ENCODE measurements at regions not wholly inside any gene's neighbourhood (a gene's known extent, or its start where the extent isn't known, plus 50 kb on each side); places are given as distances from the start of the nearest gene placed in this dataset.

GRCh38 chr1:81029266-81029665 is 771.5 kb upstream of the ADGRL2 start:
- no peaks in the 10 kb centered on the region for H3K79me2 ChIP-seq (ENCODE audit: low read length)
- no peak overlapping the region for H2AFZ ChIP-seq (ENCODE audit: low read length)
- H3K9me3 ChIP-seq (ENCODE audit: low read length) = peaks cover 18% of the 10 kb centered on the region
- no peaks in the 10 kb centered on the region for H3K4me1 ChIP-seq (ENCODE audit: low read length)
- no peak overlapping the region for H3K4me2 ChIP-seq (ENCODE audit: low read depth, low read length, poor library complexity, severe bottlenecking)
- no peak overlapping the region for H3K4me3 ChIP-seq (ENCODE audit: low read length)
- DNase-seq = no peak
- H3K9ac ChIP-seq (ENCODE audit: low read length) = no peak overlapping the region
- no peaks in the 10 kb centered on the region for H4K20me1 ChIP-seq (ENCODE audit: insufficient read depth, low read depth, low read length)
- no peaks in the 10 kb centered on the region for H3K36me3 ChIP-seq (ENCODE audit: insufficient read depth, low read length)
- no peaks in the 10 kb centered on the region for H3K27me3 ChIP-seq (ENCODE audit: low read length)
- no peaks in the 10 kb centered on the region for H3K9me2 ChIP-seq (replicated peaks; ENCODE audit: insufficient read depth, low read length)
- H3K27ac ChIP-seq (ENCODE audit: low read length) = no peak overlapping the region

GRCh38 chr1:81023187-81023724 is 777.5 kb upstream of the ADGRL2 start:
- Histone ChIP-seq H3K27ac (ENCODE audit: low read length) (no peak overlapping the region), H3K4me2 (ENCODE audit: low read depth, low read length, poor library complexity, severe bottlenecking) (no peak overlapping the region), H3K9ac (ENCODE audit: low read length) (no peak overlapping the region), H4K20me1 (ENCODE audit: insufficient read depth, low read depth, low read length) (no peaks in the 10 kb centered on the region), H3K79me2 (ENCODE audit: low read length) (no peaks in the 10 kb centered on the region), H3K36me3 (ENCODE audit: insufficient read depth, low read length) (no peaks in the 10 kb centered on the region), H3K4me1 (ENCODE audit: low read length) (no peaks in the 10 kb centered on the region), H3K27me3 (ENCODE audit: low read length) (no peaks in the 10 kb centered on the region), H3K9me2 (replicated peaks; ENCODE audit: insufficient read depth, low read length) (no peaks in the 10 kb centered on the region), H2AFZ (ENCODE audit: low read length) (no peak overlapping the region), H3K4me3 (ENCODE audit: low read length) (no peak overlapping the region), H3K9me3 (ENCODE audit: low read length) (peaks cover 12% of the 10 kb centered on the region)
- DNase-seq = no peak

- Histone ChIP-seq H3K27me3 (ENCODE audit: low read length) (no peaks in the 10 kb centered on the region), H3K4me3 (ENCODE audit: low read length) (no peak overlapping the region), H3K36me3 (ENCODE audit: insufficient read depth, low read length) (no peaks in the 10 kb centered on the region), H3K9ac (ENCODE audit: low read length) (no peak overlapping the region), H3K4me2 (ENCODE audit: low read depth, low read length, poor library complexity, severe bottlenecking) (no peak overlapping the region), H3K9me3 (ENCODE audit: low read length) (peaks cover 21% of the 10 kb centered on the region), H4K20me1 (ENCODE audit: insufficient read depth, low read depth, low read length) (no peaks in the 10 kb centered on the region), H3K9me2 (replicated peaks; ENCODE audit: insufficient read depth, low read length) (no peaks in the 10 kb centered on the region), H2AFZ (ENCODE audit: low read length) (no peak overlapping the region), H3K27ac (ENCODE audit: low read length) (no peak overlapping the region), H3K4me1 (ENCODE audit: low read length) (no peaks in the 10 kb centered on the region), H3K79me2 (ENCODE audit: low read length) (no peaks in the 10 kb centered on the region)
- DNase-seq = no peak
Observed at GRCh38 chr1:81021134-81021533, 779.6 kb upstream of the ADGRL2 start.

- peaks cover 21% of the 10 kb centered on the region for H3K9me3 ChIP-seq (ENCODE audit: low read length)
- H3K9ac ChIP-seq (ENCODE audit: low read length) = no peak overlapping the region
- H3K27me3 ChIP-seq (ENCODE audit: low read length) = no peaks in the 10 kb centered on the region
- no peaks in the 10 kb centered on the region for H3K9me2 ChIP-seq (replicated peaks; ENCODE audit: insufficient read depth, low read length)
- H3K79me2 ChIP-seq (ENCODE audit: low read length) = no peaks in the 10 kb centered on the region
- no peak overlapping the region for H3K27ac ChIP-seq (ENCODE audit: low read length)
- H3K4me1 ChIP-seq (ENCODE audit: low read length) = no peaks in the 10 kb centered on the region
- H3K4me3 ChIP-seq (ENCODE audit: low read length) = no peak overlapping the region
- H4K20me1 ChIP-seq (ENCODE audit: insufficient read depth, low read depth, low read length) = no peaks in the 10 kb centered on the region
- H3K36me3 ChIP-seq (ENCODE audit: insufficient read depth, low read length) = no peaks in the 10 kb centered on the region
- no peak overlapping the region for H2AFZ ChIP-seq (ENCODE audit: low read length)
- no peak overlapping the region for H3K4me2 ChIP-seq (ENCODE audit: low read depth, low read length, poor library complexity, severe bottlenecking)
- no peak for DNase-seq
Observed at GRCh38 chr1:81020506-81020905, 780.2 kb upstream of the ADGRL2 start.

GRCh38 chr1:81010126-81010525 is 790.6 kb upstream of the ADGRL2 start:
- Histone ChIP-seq H4K20me1 (ENCODE audit: insufficient read depth, low read depth, low read length) (no peaks in the 10 kb centered on the region), H3K4me1 (ENCODE audit: low read length) (no peaks in the 10 kb centered on the region), H3K9ac (ENCODE audit: low read length) (no peak overlapping the region), H3K79me2 (ENCODE audit: low read length) (no peaks in the 10 kb centered on the region), H3K27ac (ENCODE audit: low read length) (no peak overlapping the region), H3K4me3 (ENCODE audit: low read length) (no peak overlapping the region), H3K36me3 (ENCODE audit: insufficient read depth, low read length) (no peaks in the 10 kb centered on the region), H2AFZ (ENCODE audit: low read length) (no peak overlapping the region), H3K9me2 (replicated peaks; ENCODE audit: insufficient read depth, low read length) (no peaks in the 10 kb centered on the region), H3K27me3 (ENCODE audit: low read length) (no peaks in the 10 kb centered on the region), H3K4me2 (ENCODE audit: low read depth, low read length, poor library complexity, severe bottlenecking) (no peak overlapping the region), H3K9me3 (ENCODE audit: low read length) (peaks cover 22% of the 10 kb centered on the region)
- no peak for DNase-seq

- no peak overlapping the region for H3K4me3 ChIP-seq (ENCODE audit: low read length)
- H3K9me2 ChIP-seq (replicated peaks; ENCODE audit: insufficient read depth, low read length) = no peaks in the 10 kb centered on the region
- no peaks in the 10 kb centered on the region for H3K27me3 ChIP-seq (ENCODE audit: low read length)
- H2AFZ ChIP-seq (ENCODE audit: low read length) = no peak overlapping the region
- H4K20me1 ChIP-seq (ENCODE audit: insufficient read depth, low read depth, low read length) = no peaks in the 10 kb centered on the region
- DNase-seq = no peak
- no peaks in the 10 kb centered on the region for H3K4me1 ChIP-seq (ENCODE audit: low read length)
- no peak overlapping the region for H3K9ac ChIP-seq (ENCODE audit: low read length)
- no peak overlapping the region for H3K27ac ChIP-seq (ENCODE audit: low read length)
- peaks cover 22% of the 10 kb centered on the region for H3K9me3 ChIP-seq (ENCODE audit: low read length)
- H3K79me2 ChIP-seq (ENCODE audit: low read length) = no peaks in the 10 kb centered on the region
- H3K4me2 ChIP-seq (ENCODE audit: low read depth, low read length, poor library complexity, severe bottlenecking) = no peak overlapping the region
- no peaks in the 10 kb centered on the region for H3K36me3 ChIP-seq (ENCODE audit: insufficient read depth, low read length)
Observed at GRCh38 chr1:81008293-81008692, 792.4 kb upstream of the ADGRL2 start.

GRCh38 chr1:81007024-81007423 is 793.7 kb upstream of the ADGRL2 start:
- DNase-seq = no peak
- Histone ChIP-seq H3K27ac (ENCODE audit: low read length) (no peak overlapping the region), H3K79me2 (ENCODE audit: low read length) (no peaks in the 10 kb centered on the region), H3K4me2 (ENCODE audit: low read depth, low read length, poor library complexity, severe bottlenecking) (no peak overlapping the region), H3K4me1 (ENCODE audit: low read length) (no peaks in the 10 kb centered on the region), H3K27me3 (ENCODE audit: low read length) (no peaks in the 10 kb centered on the region), H3K4me3 (ENCODE audit: low read length) (no peak overlapping the region), H3K9me3 (ENCODE audit: low read length) (peaks cover 22% of the 10 kb centered on the region), H3K36me3 (ENCODE audit: insufficient read depth, low read length) (no peaks in the 10 kb centered on the region), H3K9me2 (replicated peaks; ENCODE audit: insufficient read depth, low read length) (no peaks in the 10 kb centered on the region), H2AFZ (ENCODE audit: low read length) (no peak overlapping the region), H4K20me1 (ENCODE audit: insufficient read depth, low read depth, low read length) (no peaks in the 10 kb centered on the region), H3K9ac (ENCODE audit: low read length) (no peak overlapping the region)

GRCh38 chr1:81006502-81006901 is 794.2 kb upstream of the ADGRL2 start:
- Histone ChIP-seq H3K4me3 (ENCODE audit: low read length) (no peak overlapping the region), H4K20me1 (ENCODE audit: insufficient read depth, low read depth, low read length) (no peaks in the 10 kb centered on the region), H3K9ac (ENCODE audit: low read length) (no peak overlapping the region), H3K4me1 (ENCODE audit: low read length) (no peaks in the 10 kb centered on the region), H3K9me2 (replicated peaks; ENCODE audit: insufficient read depth, low read length) (no peaks in the 10 kb centered on the region), H3K27me3 (ENCODE audit: low read length) (no peaks in the 10 kb centered on the region), H3K79me2 (ENCODE audit: low read length) (no peaks in the 10 kb centered on the region), H2AFZ (ENCODE audit: low read length) (no peak overlapping the region), H3K4me2 (ENCODE audit: low read depth, low read length, poor library complexity, severe bottlenecking) (no peak overlapping the region), H3K27ac (ENCODE audit: low read length) (no peak overlapping the region), H3K9me3 (ENCODE audit: low read length) (peaks cover 24% of the 10 kb centered on the region), H3K36me3 (ENCODE audit: insufficient read depth, low read length) (no peaks in the 10 kb centered on the region)
- no peak for DNase-seq

- Histone ChIP-seq H3K36me3 (ENCODE audit: insufficient read depth, low read length) (no peaks in the 10 kb centered on the region), H3K27ac (ENCODE audit: low read length) (no peak overlapping the region), H3K4me2 (ENCODE audit: low read depth, low read length, poor library complexity, severe bottlenecking) (no peak overlapping the region), H3K9me2 (replicated peaks; ENCODE audit: insufficient read depth, low read length) (no peaks in the 10 kb centered on the region), H3K9me3 (ENCODE audit: low read length) (peaks cover 15% of the 10 kb centered on the region), H3K9ac (ENCODE audit: low read length) (no peak overlapping the region), H4K20me1 (ENCODE audit: insufficient read depth, low read depth, low read length) (no peaks in the 10 kb centered on the region), H3K4me1 (ENCODE audit: low read length) (no peaks in the 10 kb centered on the region), H3K4me3 (ENCODE audit: low read length) (no peak overlapping the region), H3K27me3 (ENCODE audit: low read length) (no peaks in the 10 kb centered on the region), H2AFZ (ENCODE audit: low read length) (no peak overlapping the region), H3K79me2 (ENCODE audit: low read length) (no peaks in the 10 kb centered on the region)
- no peak for DNase-seq
Observed at GRCh38 chr1:81004011-81004410, 796.7 kb upstream of the ADGRL2 start.
